Loucy (cell line): ENCODE measurements at regions not wholly inside any gene's neighbourhood (a gene's known extent, or its start where the extent isn't known, plus 50 kb on each side); places are given as distances from the start of the nearest gene placed in this dataset.

Experiments used
- EZH2phosphoT487 ChIP-seq: fragments of 200-600 bp; IDR thresholded peaks from 2 replicates; pipeline ENCODE4 v1.6.1; 2018; ENCODE audit warnings: antibody characterized with exemption, mild to moderate bottlenecking, moderate library complexity, borderline replicate concordance
- TF ChIP-seq, protein P1 (sequence below): fragments of 200-600 bp; sonication (generic); conservative IDR thresholded peaks from 2 replicates; pipeline ENCODE4 v1.5.1; 2014; ENCODE audit warnings: mild to moderate bottlenecking, antibody characterized with exemption, low read length

DNA sequence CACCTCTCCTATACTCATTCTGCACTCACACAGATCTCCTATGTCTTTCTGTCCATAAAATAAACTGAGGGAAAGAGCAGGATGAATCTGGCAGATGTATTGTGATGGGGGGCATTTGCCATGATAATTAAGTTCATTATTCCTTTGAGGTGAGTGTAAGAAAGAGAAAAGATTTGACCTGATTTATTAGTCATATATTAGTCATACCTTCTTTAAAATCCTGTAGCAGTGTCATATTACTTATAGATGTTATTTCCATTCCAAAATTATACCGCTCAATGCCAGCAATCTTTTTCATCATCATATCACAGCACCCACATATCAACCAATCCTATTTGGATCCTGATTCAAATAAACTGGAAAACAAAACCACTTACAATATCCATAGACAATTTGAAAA, 733.3 kb upstream of the SLC35B3 start:
- TF ChIP-seq, protein P1, sequence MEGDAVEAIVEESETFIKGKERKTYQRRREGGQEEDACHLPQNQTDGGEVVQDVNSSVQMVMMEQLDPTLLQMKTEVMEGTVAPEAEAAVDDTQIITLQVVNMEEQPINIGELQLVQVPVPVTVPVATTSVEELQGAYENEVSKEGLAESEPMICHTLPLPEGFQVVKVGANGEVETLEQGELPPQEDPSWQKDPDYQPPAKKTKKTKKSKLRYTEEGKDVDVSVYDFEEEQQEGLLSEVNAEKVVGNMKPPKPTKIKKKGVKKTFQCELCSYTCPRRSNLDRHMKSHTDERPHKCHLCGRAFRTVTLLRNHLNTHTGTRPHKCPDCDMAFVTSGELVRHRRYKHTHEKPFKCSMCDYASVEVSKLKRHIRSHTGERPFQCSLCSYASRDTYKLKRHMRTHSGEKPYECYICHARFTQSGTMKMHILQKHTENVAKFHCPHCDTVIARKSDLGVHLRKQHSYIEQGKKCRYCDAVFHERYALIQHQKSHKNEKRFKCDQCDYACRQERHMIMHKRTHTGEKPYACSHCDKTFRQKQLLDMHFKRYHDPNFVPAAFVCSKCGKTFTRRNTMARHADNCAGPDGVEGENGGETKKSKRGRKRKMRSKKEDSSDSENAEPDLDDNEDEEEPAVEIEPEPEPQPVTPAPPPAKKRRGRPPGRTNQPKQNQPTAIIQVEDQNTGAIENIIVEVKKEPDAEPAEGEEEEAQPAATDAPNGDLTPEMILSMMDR: no peak
- TF ChIP-seq EZH2phosphoT487: no peak
